ENCODE measurements at regions not wholly inside any gene's neighbourhood (a gene's known extent, or its start where the extent isn't known, plus 50 kb on each side); places are given as distances from the start of the nearest gene placed in this dataset.
"Not testable (repeated sequence)": the region's sequence is repeated elsewhere in the genome, so short reads cannot be mapped to it uniquely, and the experiment has no call there.

DNA sequence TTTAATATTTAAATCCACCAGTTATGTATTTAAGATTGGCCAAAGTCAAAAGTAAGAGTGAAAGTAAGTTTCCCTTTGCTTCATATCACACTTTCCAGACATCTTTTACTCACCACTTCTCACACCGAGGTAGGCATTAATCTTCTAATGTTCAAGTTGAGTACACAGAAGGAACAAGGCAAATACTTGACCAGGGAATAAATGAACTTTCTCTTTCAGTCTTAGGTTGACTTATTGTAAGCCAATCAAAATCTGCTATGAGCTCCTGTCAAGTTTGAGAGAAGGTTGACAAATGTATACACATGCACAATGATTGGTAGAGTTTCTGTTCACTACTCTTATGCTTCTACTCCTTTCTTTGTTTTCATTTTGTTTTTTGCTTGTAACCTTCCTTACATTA is 842.5 kb downstream of the REEP3 start:
- DNase-seq: peak; percentile 68

DNA sequence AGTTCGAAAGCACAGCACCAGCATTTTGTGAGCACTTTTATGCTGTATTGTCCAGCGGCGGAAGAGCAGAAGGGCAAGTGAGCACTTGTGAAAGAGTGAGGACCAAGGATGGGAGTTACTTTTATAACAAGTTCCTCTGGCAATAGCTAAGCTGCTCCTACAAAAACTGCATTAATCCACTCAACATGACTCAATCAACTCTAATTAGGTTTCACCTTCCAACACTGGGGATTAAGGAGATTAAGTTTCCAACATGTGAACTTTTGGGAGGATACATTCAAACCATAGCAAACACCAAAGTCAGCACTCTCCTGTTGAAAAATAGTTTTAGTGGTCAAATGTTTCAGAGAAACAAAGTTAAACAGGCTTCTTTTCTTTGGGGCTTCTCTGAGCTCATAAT is 844.5 kb downstream of the REEP3 start:
- no peak for DNase-seq

DNA sequence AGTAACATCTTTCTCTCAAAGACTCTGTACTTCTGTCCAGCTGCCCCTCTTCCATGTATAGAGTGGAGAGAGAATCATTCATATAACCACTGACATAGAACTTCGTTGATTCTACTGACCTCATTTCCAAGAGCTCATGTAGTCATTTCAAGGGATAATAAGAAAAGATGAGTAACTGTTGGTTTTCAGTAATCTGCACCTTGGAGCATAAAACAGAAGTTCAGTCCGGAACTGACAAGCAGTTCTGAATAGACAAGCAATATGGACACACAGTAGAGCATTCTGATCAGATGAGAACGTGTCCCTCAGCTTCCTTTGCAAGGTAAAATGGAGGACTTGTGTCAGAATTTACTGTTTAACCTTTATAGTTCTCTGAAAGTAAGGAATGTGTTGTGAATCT is 847.1 kb downstream of the REEP3 start:
- DNase-seq: no peak

DNA sequence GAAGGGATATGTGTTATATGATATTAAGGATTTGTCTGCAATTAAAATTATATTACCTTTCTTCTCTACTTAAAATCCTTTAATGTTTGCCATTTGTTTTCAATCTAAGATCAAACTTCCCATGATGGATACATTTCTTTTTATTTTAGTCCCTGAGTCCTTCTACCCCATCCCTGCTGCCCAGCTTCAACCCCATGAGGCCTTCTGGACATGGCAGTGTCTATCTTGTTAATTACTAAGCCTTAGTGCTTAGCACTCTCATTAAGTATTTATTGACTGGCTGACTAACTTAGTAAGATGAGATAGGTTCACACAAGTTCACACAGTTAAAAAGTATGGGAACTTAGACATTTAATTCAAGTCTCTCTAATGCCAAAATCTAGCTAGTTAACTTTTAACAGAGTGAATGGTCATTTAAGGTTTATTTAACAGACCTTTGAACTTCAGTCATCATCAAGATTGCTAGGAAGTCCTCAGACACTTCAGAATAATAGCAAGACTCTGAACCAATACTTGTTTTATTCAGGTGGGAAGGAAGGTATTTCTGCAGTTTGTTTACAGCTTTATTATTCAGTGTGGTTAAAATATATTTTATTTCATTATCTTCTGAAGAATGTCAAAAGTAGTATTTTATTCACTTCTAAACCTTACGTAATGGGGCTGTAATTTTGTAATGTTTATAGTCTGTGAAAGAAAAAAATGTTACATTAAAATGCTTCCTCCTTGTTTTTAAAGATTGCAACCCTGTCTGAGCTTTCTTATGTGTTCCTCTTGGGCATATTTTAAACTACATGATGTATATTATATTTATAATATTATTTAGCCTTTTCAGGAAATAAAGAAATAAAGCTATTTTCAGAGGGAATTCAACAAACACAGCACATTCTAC is 848.9 kb downstream of the REEP3 start:
- no peak for DNase-seq

DNA sequence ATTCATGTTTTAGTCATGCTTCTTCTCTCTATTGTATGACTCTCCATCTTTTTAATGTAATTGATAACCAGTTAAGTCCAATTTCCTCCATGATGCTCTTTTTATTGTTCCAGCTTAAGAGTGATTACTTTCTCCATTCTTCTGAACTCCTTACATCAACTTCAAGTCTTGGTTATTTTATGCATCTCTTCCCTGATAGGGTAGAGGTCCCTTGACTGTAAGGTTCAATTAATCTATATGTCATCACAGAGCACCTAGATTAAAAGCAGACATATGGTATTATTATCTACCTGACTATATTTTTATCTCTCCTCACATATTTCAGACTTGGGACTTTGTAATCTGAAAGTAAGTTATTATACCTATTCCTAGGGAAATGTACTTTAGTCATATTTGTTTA is 853.1 kb downstream of the REEP3 start:
- DNase-seq: no peak

DNA sequence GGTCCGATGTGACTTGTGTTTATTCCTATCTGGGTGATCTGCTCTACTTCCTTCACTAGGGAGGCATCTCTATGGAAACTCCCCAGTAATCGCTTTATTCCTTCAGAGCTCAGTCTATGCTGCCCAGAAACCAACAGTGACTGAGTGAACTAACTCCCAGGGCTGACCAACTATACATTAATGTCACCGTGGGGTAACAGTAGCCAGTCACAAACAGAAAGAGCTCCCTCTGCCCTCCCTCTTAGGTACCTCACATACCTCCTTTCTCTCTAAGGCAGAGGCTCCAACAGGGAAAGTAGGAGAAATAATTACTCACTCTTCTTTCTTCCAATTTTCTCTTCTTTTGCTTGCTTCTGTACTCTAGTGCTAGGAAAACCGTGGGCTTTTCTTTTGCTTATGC is 855.0 kb downstream of the REEP3 start:
- DNase-seq: peak; percentile 34

DNA sequence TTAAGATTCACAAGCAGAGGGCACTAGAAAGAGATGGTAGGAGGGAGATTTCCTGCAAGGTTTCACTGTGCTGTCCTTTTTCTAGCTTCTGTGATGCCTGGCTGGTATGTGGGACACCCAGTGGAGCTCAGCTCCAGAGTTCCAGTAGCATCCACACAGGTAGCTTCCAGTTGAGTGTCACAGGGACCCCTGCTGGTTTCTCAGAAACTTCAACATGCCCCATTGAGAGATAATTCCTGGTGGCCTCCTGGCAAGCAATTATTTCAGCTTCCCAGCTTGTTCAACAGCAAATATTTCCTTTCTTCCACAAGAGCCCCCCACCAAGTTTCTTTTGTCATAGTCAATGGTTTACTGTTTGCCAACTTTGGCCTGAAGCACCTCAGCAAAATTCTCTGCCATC is 858.7 kb downstream of the REEP3 start:
- peak; percentile 18 for DNase-seq

DNA sequence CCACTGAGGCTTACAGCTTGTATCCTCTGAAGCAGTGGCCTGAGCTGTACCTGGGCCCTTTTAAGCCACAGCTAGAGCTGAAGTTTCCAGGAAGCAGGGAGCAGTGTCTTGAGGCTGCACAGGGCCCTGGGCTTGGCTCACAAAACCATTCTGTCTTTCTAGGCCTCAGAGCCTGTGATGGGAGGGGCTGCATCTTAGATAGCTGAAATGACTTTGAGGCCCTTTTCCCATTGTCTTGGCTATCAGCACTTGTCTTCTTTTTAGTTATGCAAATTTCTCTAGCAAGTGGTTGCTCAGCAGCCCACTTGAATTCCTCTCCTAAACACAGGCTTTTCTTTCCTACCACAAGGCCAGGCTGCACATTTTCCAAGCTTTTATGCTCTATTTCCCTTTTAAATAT is 864.2 kb downstream of the REEP3 start:
- no peak for DNase-seq

DNA sequence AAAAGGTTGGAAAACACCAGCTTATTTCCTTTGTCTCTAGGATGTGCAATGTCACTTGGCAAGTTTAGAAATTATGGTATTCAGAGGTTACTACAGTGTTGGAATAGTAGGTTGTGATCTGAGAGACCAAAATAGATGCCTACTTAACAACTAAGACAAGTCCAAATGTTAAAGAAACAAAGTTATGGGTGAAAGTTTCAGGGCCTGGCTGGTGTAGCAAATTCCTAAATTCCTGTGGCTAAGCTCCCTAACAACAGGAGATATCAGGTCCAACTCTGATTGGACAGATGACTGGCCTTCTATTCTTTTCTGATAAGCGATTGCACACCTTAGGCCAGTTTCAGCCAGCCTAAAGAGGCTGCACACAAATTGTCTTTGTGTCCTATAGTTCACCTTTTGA is 873.5 kb downstream of the REEP3 start:
- no peak for DNase-seq

DNA sequence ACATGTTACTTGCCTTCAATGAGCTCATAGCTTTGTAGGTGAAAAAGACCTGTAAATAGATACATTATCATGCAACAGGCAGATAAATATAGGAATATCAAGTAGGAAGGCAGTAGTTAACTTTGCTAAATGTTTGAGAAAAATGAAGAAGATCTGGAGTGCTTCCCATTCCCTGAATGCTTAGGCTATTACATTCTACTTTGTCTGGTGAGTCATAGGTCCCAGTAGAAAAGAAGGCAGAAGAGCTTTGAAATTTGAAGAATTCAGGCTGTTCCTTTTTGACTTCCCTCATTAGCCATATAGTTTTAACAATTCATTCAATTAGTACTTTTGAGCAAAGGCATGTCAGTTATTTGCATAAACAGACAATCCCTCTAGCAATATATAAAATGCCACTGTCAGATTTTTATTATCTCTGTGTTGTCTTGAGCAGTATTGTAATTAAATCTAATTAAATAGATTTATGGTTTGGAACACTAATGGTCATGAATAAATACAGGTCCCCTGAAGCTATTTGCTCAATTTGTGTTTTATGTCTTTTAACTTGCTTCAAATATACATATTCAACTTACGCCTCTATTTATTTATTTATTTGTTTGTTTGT is 875.0 kb downstream of the REEP3 start:
- no peak for DNase-seq

DNA sequence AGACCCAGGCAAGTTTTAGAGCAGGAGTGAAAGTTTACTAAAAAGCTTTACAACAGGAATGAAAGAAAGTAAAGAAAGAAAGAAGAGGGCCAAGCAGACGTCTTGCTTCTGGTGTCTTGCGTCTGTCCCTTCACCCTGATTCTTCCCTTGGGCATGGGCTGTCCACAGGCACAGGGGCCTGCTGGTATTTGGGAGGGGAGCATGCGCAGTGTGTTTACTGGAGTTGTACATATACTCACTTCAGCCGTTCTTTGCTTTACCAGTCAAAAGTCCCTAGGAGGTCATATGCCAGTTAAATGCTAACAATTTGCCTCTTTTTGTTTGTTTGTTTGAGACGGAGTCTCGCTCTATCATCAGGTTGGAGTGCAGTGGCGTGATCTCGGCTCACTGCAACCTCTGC is 875.9 kb downstream of the REEP3 start:
- DNase-seq: no peak

DNA sequence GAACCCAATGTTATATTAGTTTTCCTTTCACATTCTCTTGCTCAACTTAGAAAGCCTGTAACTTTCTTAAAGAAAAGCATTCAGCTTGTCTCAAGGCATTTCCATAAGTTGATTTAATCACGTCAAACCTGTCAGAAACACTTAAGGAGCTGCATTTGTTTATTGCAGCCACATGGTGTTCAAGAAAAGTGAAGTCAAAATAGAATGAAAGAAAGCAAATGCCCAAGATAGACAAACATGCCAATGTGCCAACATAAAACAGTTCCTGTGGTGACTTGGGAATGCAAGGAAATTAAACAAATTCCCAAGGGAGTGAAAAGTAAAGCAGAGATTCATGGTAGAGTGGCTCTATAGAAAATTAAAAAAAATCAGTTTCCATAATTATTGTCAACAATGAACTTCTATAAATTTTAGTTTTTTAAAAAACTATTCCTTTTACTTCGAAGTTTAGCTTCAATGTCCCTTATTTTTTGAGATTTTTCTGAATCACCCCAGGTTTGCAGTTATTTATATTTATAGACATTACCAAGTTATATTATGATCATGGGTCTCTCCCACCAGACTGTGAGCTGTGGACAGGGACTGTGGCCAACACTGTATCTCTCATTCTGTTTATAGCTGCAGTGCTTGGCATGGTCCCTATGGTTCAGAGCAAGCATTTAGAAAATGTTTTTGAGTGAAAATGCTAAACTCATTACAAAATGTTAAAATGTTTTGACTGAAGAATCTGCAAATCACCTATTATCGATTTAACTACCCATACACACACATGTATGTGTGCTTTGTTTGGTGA is 887.4 kb downstream of the REEP3 start:
- DNase-seq: no peak

DNA sequence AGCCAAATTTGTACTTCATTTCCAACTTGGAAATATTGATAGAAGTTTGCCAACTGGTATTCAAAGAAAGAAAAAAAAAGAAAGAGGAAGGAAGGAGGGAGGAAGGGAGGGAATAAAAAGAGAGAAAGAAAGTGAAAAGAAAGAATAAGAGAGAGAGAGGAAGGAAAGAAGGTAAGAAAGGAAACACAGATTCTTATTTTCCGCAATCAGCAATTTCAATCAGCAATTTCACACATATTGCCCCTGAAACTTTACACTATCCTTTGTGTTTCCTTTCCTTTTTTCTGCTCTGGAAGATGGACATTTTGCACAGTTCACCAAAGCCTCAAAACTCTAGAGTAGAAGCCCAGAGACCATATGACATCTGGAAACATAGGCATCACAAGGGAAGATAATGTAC is 888.1 kb downstream of the REEP3 start:
- DNase-seq: no peak

DNA sequence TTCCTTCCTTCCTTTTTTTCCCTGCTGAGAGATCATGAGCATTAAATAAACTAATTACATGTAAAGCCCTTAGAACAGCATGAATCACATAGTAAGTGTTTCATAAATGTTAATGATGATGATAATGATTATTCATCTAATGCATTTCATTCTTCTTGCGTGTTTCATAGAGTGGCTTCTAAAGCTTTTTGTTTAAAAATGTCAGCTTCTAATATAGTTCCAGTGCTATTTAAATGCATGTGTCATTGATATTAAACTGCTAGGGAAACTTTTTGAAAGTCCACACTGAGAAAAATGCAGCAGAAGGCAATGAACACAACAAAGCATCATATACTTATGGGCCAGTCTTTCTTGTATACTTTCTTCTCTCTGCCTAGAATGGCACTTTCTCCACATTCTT is 894.8 kb downstream of the REEP3 start:
- no peak for DNase-seq

DNA sequence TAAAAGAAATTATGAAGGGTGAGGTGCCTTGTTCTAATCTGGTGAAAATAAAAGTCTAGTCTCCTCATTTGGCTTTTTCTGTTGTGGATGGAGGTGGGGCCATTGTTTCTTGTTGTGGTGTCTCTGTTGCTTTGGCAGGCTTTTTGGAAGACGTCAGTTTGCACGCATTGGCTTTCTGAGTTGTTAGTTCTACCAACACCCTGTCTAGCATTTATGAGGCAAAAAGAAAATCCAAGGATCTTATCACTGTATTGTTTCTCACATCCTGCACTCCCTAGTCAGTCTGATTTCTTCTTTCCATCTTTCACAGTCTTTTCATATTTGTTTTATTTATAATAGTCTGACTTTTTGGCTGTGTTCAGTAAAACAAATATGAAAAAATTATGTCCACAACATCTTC is 898.3 kb downstream of the REEP3 start:
- DNase-seq: no peak

DNA sequence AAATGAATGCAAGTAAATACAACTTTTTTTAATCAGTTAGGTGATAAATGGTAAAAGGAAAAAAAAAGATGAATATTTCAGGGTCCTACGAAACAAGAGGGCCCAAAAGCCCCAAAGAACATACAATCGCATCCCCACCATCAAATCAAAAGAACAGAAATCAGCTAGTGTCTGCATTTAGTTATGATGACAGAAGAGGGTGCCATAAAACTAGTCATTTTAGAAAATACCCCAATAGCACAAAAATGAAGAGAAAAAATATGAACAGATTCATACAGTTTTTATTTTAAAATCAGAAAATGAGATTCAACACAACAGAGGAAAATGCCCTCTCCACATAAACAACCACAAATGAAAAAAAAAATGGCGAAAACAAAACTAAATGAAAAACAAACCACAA is 905.5 kb downstream of the REEP3 start:
- peak; percentile 46 for DNase-seq

DNA sequence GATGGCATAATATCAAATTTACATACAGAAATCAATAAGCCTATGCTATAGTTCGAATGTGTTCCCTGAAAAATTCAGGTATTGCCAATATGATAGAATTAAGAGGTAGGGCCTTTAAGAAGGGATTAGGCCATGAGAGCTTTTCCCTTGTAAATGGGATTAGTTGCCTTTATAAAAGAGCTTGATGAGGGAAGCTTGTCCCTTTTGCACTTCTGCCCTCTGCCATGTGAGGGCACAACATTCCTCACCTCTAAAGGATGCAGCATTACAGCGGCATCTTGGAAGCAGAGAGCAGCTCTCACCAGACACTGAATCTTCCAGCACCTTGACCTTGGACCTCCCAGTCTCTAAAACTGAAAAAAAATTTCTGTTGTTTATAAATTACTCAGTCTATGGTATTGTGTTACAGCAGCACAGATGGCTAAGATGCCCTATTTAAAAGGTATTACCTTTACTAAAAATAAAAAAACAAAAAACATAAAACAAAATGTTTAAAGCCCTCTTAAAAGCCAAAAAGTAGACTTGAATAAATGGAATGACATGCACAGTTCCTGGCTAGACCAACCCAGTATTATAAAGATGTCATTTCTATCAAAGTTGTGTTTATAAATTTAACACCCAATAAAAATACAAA is 909.6 kb downstream of the REEP3 start:
- DNase-seq: peak; percentile 90

DNA sequence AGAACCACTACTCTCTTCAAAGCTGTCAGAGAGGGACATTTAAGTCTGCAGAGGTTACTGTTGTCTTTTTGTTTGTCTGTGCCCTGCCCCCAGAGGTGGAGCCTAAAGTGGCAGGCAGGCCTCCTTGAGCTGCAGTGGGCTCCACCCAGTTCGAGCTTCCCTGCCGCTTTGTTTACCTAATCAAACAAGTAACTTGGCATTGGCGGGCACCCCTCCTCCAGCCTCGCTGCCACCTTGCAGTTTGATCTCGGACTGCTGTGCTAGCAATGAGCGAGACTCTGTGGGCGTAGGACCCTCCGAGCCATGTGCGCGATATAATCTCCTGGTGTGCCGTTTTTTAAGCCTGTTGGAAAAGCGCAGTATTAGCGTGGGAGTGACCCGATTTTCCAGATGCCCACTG is 920.7 kb downstream of the REEP3 start:
- DNase-seq: not testable (repeated sequence)

DNA sequence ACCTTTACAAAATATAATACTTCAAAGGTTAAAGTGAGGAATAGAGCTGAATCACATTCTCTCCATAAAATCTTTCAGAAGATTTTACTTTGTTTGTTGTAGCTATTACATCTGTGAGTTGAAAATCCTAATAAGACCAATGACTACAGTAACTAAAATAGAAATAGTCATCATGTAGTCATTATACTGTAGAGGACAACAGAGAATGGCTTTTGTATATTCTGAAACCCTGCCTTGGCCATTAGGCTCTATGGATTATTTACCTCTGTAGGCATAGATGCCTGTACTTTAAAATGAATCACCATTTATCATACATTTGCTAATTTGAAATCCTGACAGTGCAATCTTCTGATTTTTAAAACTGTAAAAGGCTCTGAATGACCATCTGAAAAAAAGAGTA is 923.0 kb downstream of the REEP3 start:
- DNase-seq: no peak

DNA sequence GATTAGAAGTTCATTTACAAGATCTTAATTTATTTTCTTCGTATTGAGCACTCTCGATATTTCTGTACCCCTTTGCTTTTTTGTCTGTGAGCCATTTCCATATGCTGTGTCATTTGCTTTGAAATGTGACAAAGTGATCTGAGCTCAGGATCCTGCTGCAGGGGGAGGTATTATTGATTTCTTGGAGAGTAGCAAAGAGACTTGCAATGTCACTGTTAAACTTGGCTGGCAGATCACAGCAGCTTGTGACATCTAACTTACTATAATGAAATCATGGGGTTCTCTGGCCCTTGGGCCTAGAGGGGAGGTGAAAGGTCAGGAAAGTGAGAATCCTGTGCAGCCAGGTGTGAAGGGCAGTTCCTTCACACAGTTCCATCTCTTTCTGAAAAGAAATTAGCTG is 923.4 kb downstream of the REEP3 start:
- DNase-seq: no peak

DNA sequence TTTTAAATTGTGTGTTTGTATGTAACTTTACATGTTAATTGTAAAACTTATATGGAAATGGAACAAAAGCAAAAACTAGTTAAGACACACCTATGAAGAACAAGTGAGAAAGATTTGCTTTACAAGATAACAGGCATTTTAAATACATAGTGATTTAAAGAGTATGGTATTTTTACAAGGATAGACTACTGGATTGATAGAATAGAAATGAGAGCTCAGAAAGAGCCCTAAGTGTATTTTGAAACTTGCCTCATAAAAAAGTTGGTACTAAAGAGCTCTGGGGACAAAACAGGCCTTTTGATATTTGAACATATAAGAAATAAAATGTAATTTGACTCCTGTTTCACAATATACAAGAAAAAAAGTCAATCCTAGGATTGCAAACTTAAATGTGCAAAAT is 928.4 kb downstream of the REEP3 start:
- no peak for DNase-seq

DNA sequence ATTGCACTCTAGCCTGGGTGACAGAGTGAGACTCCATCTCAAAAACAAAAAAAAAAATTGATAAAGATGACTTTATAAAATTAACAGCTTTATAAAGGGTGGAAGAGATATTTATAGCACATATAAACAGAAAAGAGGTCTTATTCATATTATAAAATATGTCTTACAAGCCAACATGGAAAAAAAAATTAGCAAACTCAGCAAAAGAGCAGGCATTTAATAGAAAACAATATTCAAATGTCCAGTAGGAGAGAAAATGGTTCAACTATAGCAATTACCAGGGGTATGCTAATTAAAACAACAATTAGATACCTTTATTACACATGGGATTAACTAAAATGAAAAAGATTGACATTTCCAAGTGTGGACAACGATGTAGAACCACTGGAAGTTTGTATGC is 929.1 kb downstream of the REEP3 start:
- DNase-seq: no peak

DNA sequence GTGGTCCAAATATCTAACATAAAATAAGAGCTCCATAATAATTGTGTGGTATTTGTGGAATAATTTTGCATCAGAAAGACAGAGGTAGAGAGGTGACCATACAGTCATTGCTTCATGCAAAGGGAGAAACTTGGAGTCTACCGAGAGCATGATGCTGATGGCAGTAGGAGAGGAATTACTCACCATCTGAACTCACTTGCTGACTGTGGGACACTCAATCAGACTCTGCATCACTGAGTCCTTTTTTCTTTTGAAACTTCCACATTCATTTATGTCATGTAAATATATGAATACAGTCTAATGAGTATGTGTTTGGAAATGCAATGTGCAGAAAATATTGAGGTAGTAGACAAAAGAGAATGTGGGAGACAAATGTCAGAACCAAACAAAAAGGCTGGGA is 933.8 kb downstream of the REEP3 start:
- DNase-seq: no peak

DNA sequence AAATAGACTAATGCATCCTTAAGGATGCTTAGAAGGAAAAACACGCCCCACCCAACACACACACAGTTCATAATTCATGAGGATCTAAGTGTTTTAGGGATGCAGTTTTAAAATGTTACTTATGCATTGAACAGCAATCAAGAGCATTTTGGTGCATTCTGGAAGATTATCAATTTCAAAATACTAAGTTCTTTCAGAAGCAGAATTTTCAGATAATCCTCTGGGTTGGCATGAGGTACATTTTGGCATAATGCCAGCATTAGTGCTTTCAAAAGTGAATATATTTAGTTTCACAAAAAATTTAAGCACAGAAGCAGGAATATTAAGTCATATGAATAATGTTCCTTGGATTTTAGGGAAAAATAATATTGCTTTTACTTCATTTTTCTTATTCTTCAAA is 937.1 kb downstream of the REEP3 start:
- DNase-seq: no peak
